ENCODE measurements at regions not wholly inside any gene's neighbourhood (a gene's known extent, or its start where the extent isn't known, plus 50 kb on each side); places are given as distances from the start of the nearest gene placed in this dataset.

- TF ChIP-seq EP300 (IDR thresholded peaks at IDR 0.05; ENCODE audit: borderline replicate concordance) (no peak), TCF12 (IDR thresholded peaks at IDR 0.05; ENCODE audit: low read depth) (no peak), TAF1 (IDR thresholded peaks at IDR 0.05; ENCODE audit: low read depth) (no peak), ZBTB7A (IDR thresholded peaks at IDR 0.05; ENCODE audit: low read depth) (no peak)
Measured at GRCh38 chr1:82875170-82875569, 1074.4 kb downstream of the ADGRL2 start.

GRCh38 chr1:82874041-82874440 lies 1073.3 kb downstream of the ADGRL2 start:
- TF ChIP-seq CEBPB (IDR thresholded peaks at IDR 0.05) (no peak), TEAD4 (IDR thresholded peaks at IDR 0.05) (no peak), RAD21 (IDR thresholded peaks at IDR 0.05; ENCODE audit: low read depth) (no peak), EGR1 (IDR thresholded peaks at IDR 0.05) (no peak), TCF12 (IDR thresholded peaks at IDR 0.05; ENCODE audit: low read depth) (no peak), YY1 (IDR thresholded peaks at IDR 0.05; ENCODE audit: low read depth) (no peak), MAX (IDR thresholded peaks at IDR 0.05) (no peak), NFIC (IDR thresholded peaks at IDR 0.05) (no peak), ZBTB7A (IDR thresholded peaks at IDR 0.05; ENCODE audit: low read depth) (no peak), CREB1 (IDR thresholded peaks at IDR 0.05; ENCODE audit: low read depth) (no peak), FOXM1 (IDR thresholded peaks at IDR 0.05; ENCODE audit: borderline replicate concordance, low read depth) (no peak), TAF1 (IDR thresholded peaks at IDR 0.05; ENCODE audit: low read depth) (no peak), USF1 (IDR thresholded peaks at IDR 0.05) (no peak), REST (IDR thresholded peaks at IDR 0.05; ENCODE audit: low read depth) (no peak), EP300 (IDR thresholded peaks at IDR 0.05; ENCODE audit: borderline replicate concordance) (no peak)

- TF ChIP-seq TAF1 (IDR thresholded peaks at IDR 0.05; ENCODE audit: low read depth) (no peak), NFIC (IDR thresholded peaks at IDR 0.05) (no peak), MAX (IDR thresholded peaks at IDR 0.05) (no peak), REST (IDR thresholded peaks at IDR 0.05; ENCODE audit: low read depth) (no peak), CREB1 (IDR thresholded peaks at IDR 0.05; ENCODE audit: low read depth) (no peak), TEAD4 (IDR thresholded peaks at IDR 0.05) (no peak), CEBPB (IDR thresholded peaks at IDR 0.05) (no peak), RAD21 (IDR thresholded peaks at IDR 0.05; ENCODE audit: low read depth) (no peak), EGR1 (IDR thresholded peaks at IDR 0.05) (no peak), EP300 (IDR thresholded peaks at IDR 0.05; ENCODE audit: borderline replicate concordance) (no peak), FOXM1 (IDR thresholded peaks at IDR 0.05; ENCODE audit: borderline replicate concordance, low read depth) (no peak), USF1 (IDR thresholded peaks at IDR 0.05) (no peak), ZBTB7A (IDR thresholded peaks at IDR 0.05; ENCODE audit: low read depth) (no peak), TCF12 (IDR thresholded peaks at IDR 0.05; ENCODE audit: low read depth) (no peak), YY1 (IDR thresholded peaks at IDR 0.05; ENCODE audit: low read depth) (no peak)
Measured at GRCh38 chr1:82870332-82870731, 1069.6 kb downstream of the ADGRL2 start.

GRCh38 chr1:82867781-82868180 lies 1067.0 kb downstream of the ADGRL2 start:
- TF ChIP-seq USF1 (IDR thresholded peaks at IDR 0.05) (no peak), MAX (IDR thresholded peaks at IDR 0.05) (no peak), CREB1 (IDR thresholded peaks at IDR 0.05; ENCODE audit: low read depth) (no peak), EGR1 (IDR thresholded peaks at IDR 0.05) (no peak), EP300 (IDR thresholded peaks at IDR 0.05; ENCODE audit: borderline replicate concordance) (no peak), FOXM1 (IDR thresholded peaks at IDR 0.05; ENCODE audit: borderline replicate concordance, low read depth) (no peak)

- TF ChIP-seq EP300 (IDR thresholded peaks at IDR 0.05; ENCODE audit: borderline replicate concordance) (no peak), REST (IDR thresholded peaks at IDR 0.05; ENCODE audit: low read depth) (no peak), FOXM1 (IDR thresholded peaks at IDR 0.05; ENCODE audit: borderline replicate concordance, low read depth) (no peak), ZBTB7A (IDR thresholded peaks at IDR 0.05; ENCODE audit: low read depth) (no peak), RAD21 (IDR thresholded peaks at IDR 0.05; ENCODE audit: low read depth) (no peak), CEBPB (IDR thresholded peaks at IDR 0.05) (no peak), TAF1 (IDR thresholded peaks at IDR 0.05; ENCODE audit: low read depth) (no peak), CREB1 (IDR thresholded peaks at IDR 0.05; ENCODE audit: low read depth) (no peak), EGR1 (IDR thresholded peaks at IDR 0.05) (no peak), TEAD4 (IDR thresholded peaks at IDR 0.05) (no peak), USF1 (IDR thresholded peaks at IDR 0.05) (no peak), NFIC (IDR thresholded peaks at IDR 0.05) (no peak), YY1 (IDR thresholded peaks at IDR 0.05; ENCODE audit: low read depth) (no peak), MAX (IDR thresholded peaks at IDR 0.05) (no peak), TCF12 (IDR thresholded peaks at IDR 0.05; ENCODE audit: low read depth) (no peak)
Measured at GRCh38 chr1:82861749-82862148, 1061.0 kb downstream of the ADGRL2 start.

Data from Ishikawa (cell line).